ENCODE measurements at regions not wholly inside any gene's neighbourhood (a gene's known extent, or its start where the extent isn't known, plus 50 kb on each side); places are given as distances from the start of the nearest gene placed in this dataset.

- TF ChIP-seq POLR2A (IDR thresholded peaks at IDR 0.05) (no peak), CTCF (IDR thresholded peaks at IDR 0.05 in 4 of 5, conservative IDR thresholded peaks at IDR 0.05 in 1 of 5) (no peak)
Measured at GRCh38 chr10:3933733-3934132, 148.7 kb upstream of the KLF6 start.
